ENCODE measurements at regions not wholly inside any gene's neighbourhood (a gene's known extent, or its start where the extent isn't known, plus 50 kb on each side); places are given as distances from the start of the nearest gene placed in this dataset.

DNA sequence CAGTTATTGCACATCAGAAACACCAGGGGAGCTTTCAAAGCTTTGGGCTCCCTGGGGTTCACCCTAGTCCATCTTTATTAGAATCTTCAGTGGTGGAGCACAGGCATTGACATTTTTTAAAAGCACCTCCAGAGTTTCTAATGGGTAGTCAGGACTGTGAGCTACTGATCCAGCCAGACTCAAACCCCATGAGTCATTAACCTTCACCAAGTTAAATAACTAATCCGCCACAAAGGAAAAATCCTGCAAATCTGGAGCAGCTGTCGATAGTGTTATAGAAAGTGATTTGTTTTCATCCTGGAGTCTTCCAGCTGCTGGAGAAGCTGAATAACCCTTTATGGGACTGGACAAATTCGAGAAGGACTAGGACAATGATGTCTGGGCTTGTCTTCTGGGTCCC, 93.2 kb upstream of the PIRT start:
- DNase-seq = no peak
- Histone ChIP-seq H3K9me3 (no peaks in the 10 kb centered on the region), H3K4me1 (no peaks in the 10 kb centered on the region), H3K4me3 (no peak overlapping the region), H3K27ac (no peak overlapping the region), H3K36me3 (no peaks in the 10 kb centered on the region), H3K9ac (ENCODE audit: low read depth in 2 of 2, low read length in 2 of 2) (no peak overlapping the region), H3K27me3 (no peaks in the 10 kb centered on the region)
- TF ChIP-seq, protein P1, sequence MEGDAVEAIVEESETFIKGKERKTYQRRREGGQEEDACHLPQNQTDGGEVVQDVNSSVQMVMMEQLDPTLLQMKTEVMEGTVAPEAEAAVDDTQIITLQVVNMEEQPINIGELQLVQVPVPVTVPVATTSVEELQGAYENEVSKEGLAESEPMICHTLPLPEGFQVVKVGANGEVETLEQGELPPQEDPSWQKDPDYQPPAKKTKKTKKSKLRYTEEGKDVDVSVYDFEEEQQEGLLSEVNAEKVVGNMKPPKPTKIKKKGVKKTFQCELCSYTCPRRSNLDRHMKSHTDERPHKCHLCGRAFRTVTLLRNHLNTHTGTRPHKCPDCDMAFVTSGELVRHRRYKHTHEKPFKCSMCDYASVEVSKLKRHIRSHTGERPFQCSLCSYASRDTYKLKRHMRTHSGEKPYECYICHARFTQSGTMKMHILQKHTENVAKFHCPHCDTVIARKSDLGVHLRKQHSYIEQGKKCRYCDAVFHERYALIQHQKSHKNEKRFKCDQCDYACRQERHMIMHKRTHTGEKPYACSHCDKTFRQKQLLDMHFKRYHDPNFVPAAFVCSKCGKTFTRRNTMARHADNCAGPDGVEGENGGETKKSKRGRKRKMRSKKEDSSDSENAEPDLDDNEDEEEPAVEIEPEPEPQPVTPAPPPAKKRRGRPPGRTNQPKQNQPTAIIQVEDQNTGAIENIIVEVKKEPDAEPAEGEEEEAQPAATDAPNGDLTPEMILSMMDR (IDR thresholded peaks at IDR 0.05) = no peak
- intact Hi-C loops (cut with DNase I) = no loop called here

DNA sequence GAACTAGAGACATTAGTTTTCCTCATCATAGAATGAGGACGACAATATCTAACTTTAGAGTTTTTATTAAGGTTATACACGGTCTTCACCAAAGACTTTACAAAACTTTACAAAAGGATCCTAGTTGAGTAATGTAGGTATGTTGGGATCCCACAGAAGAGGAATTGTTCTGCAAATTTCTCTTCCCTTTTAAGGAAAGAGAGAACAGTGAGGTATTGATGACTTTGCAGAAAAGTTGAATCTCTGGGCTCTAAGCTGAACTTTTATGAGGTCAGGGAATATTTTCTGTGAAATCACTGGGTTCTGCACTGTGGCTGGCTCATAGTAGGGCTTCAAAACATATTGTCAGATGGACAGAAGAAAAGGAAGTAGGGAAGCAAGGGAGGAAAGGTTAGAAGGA, 89.8 kb upstream of the PIRT start:
- no peak for DNase-seq
- TF ChIP-seq, protein P1 (IDR thresholded peaks at IDR 0.05) = no peak
- no peaks in the 10 kb centered on the region for H3K9me3 ChIP-seq
- H3K9ac ChIP-seq (ENCODE audit: low read depth in 2 of 2, low read length in 2 of 2) = no peak overlapping the region
- no peak overlapping the region for H3K4me3 ChIP-seq
- no peak overlapping the region for H3K27ac ChIP-seq
- no peaks in the 10 kb centered on the region for H3K4me1 ChIP-seq
- no peaks in the 10 kb centered on the region for H3K27me3 ChIP-seq
- intact Hi-C loops (cut with DNase I) = no loop called here
- no peaks in the 10 kb centered on the region for H3K36me3 ChIP-seq

- Histone ChIP-seq H3K9me3 (no peaks in the 10 kb centered on the region), H3K4me3 (no peak overlapping the region), H3K9ac (ENCODE audit: low read depth in 2 of 2, low read length in 2 of 2) (no peak overlapping the region), H3K36me3 (no peaks in the 10 kb centered on the region), H3K4me1 (no peaks in the 10 kb centered on the region), H3K27ac (no peak overlapping the region), H3K27me3 (no peaks in the 10 kb centered on the region)
- DNase-seq = no peak
- TF ChIP-seq, protein P1 (IDR thresholded peaks at IDR 0.05) = no peak
- intact Hi-C loops (cut with DNase I) = no loop called here
These were observed 82.7 kb upstream of the PIRT start for GRCh38 chr17:10920558-10921108.

- TF ChIP-seq, protein P1 (IDR thresholded peaks at IDR 0.05) = no peak
- Histone ChIP-seq H3K36me3 (no peaks in the 10 kb centered on the region), H3K27me3 (no peaks in the 10 kb centered on the region), H3K9ac (ENCODE audit: low read depth in 2 of 2, low read length in 2 of 2) (no peak overlapping the region), H3K4me3 (no peak overlapping the region), H3K4me1 (no peaks in the 10 kb centered on the region), H3K27ac (no peak overlapping the region), H3K9me3 (no peaks in the 10 kb centered on the region)
- no peak for DNase-seq
- intact Hi-C loops (cut with DNase I) = no loop called here
These were observed 69.5 kb upstream of the PIRT start for GRCh38 chr17:10907370-10907769.

- no peak overlapping the region for H3K9ac ChIP-seq (ENCODE audit: low read depth in 2 of 2, low read length in 2 of 2)
- no peak for DNase-seq
- TF ChIP-seq, protein P1 (IDR thresholded peaks at IDR 0.05) = no peak
- no peak overlapping the region for H3K4me3 ChIP-seq
- intact Hi-C loops (cut with DNase I) = no loop called here
- no peaks in the 10 kb centered on the region for H3K36me3 ChIP-seq
- H3K27me3 ChIP-seq = no peaks in the 10 kb centered on the region
- H3K4me1 ChIP-seq = no peaks in the 10 kb centered on the region
- no peak overlapping the region for H3K27ac ChIP-seq
- H3K9me3 ChIP-seq = no peaks in the 10 kb centered on the region
These were observed 61.4 kb upstream of the PIRT start for GRCh38 chr17:10899281-10899680.

Measured in colonic mucosa (tissue), 4 donors.